GM23338 (cell line): ENCODE measurements at regions not wholly inside any gene's neighbourhood (a gene's known extent, or its start where the extent isn't known, plus 50 kb on each side); places are given as distances from the start of the nearest gene placed in this dataset.

Experiments
- ATAC-seq: fragments of 200-7000 bp; cut with Tn5 transposase; 3 replicates; pipeline ENCODE4 v1.9.1; 2020
- DNase-seq: peaks from one replicate; pipeline ENCODE4 v3.0.0-alpha.2; 2015; ENCODE audit warnings: low spot score
- H2AFZ ChIP-seq: fragments of 200-600 bp; sonication (generic); 2 replicates; pipeline ENCODE4 v1.8.0; 2016; ENCODE audit warnings: antibody characterized with exemption, mild to moderate bottlenecking, moderate library complexity
- H3F3A ChIP-seq: fragments of 200-600 bp; sonication (generic); replicated peaks from 2 replicates; pipeline ENCODE4 v1.8.0; 2017; ENCODE audit warnings: antibody characterized with exemption, mixed run types, low read depth
- H3K27ac ChIP-seq: fragments of 200-600 bp; sonication (generic); 2 replicates; pipeline ENCODE4 v1.6.1; 2016; ENCODE audit warnings: low read depth
- H3K27me3 ChIP-seq: fragments of 200-600 bp; sonication (generic); 2 replicates; pipeline ENCODE4 v1.8.0; 2016; ENCODE audit warnings: mild to moderate bottlenecking, mixed run types, moderate library complexity; ENCODE audit not compliant: insufficient read depth
- H3K36me3 ChIP-seq: fragments of 200-600 bp; sonication (generic); 2 replicates; pipeline ENCODE4 v1.8.0; 2016; ENCODE audit warnings: mild to moderate bottlenecking; ENCODE audit not compliant: insufficient read depth
- H3K4me1 ChIP-seq: fragments of 200-600 bp; sonication (generic); 2 replicates; pipeline ENCODE4 v1.8.0; 2016; ENCODE audit warnings: mild to moderate bottlenecking, moderate library complexity; ENCODE audit not compliant: insufficient read depth
- H3K4me2 ChIP-seq: fragments of 200-600 bp; sonication (generic); 2 replicates; pipeline ENCODE4 v1.7.1; 2017; ENCODE audit warnings: mixed run types
- H3K4me3 ChIP-seq: fragments of 200-600 bp; sonication (generic); 2 replicates; pipeline ENCODE4 v1.6.1; 2016; ENCODE audit warnings: mixed run types
- H3K79me2 ChIP-seq: fragments of 200-600 bp; sonication (generic); replicated peaks from 2 replicates; pipeline ENCODE4 v1.8.0; 2017; ENCODE audit warnings: mild to moderate bottlenecking; ENCODE audit not compliant: insufficient read depth
- H3K9me2 ChIP-seq: fragments of 200-600 bp; sonication (generic); 2 replicates; pipeline ENCODE4 v1.8.0; 2017; ENCODE audit not compliant: insufficient read depth
- H4K20me1 ChIP-seq: fragments of 200-600 bp; sonication (generic); replicated peaks from 2 replicates; pipeline ENCODE4 v1.8.0; 2017; ENCODE audit warnings: mild to moderate bottlenecking; ENCODE audit not compliant: insufficient read depth
- H3K27ac Mint-ChIP-seq: 2 replicates; pipeline ENCODE4 v1.8.0; 2020; ENCODE audit warnings: inconsistent platforms, mild to moderate bottlenecking, moderate library complexity, mixed read lengths
- H3K27me3 Mint-ChIP-seq: 3 replicates; pipeline ENCODE4 v1.8.0; 2022; ENCODE audit warnings: low read depth, mild to moderate bottlenecking, moderate library complexity, mixed read lengths, inconsistent platforms; ENCODE audit not compliant: insufficient read depth, poor library complexity
- H3K36me3 Mint-ChIP-seq: 3 replicates; pipeline ENCODE4 v1.8.0; 2021; ENCODE audit warnings: low read depth, mild to moderate bottlenecking, inconsistent platforms, moderate library complexity, mixed read lengths
- H3K4me1 Mint-ChIP-seq: 3 replicates; pipeline ENCODE4 v1.8.0; 2020; ENCODE audit warnings: mild to moderate bottlenecking, inconsistent platforms, mixed read lengths
- H3K4me3 Mint-ChIP-seq: 3 replicates; pipeline ENCODE4 v1.8.0; 2021; ENCODE audit warnings: moderate library complexity, mild to moderate bottlenecking, inconsistent platforms, mixed read lengths
- H3K9me3 Mint-ChIP-seq: 3 replicates; pipeline ENCODE4 v1.8.0; 2020; ENCODE audit warnings: moderate library complexity, mild to moderate bottlenecking, inconsistent platforms, mixed read lengths
- CREB1 ChIP-seq: fragments of 250-450 bp; sonication (Bioruptor Pico); IDR thresholded peaks from 2 replicates; pipeline ENCODE4 v1.5.0; 2020; ENCODE audit warnings: low read depth, mild to moderate bottlenecking, moderate library complexity
- STAT1 ChIP-seq: IDR thresholded peaks from one replicate; pipeline ENCODE4 v1.6.1; 2016; ENCODE audit warnings: antibody characterized with exemption; ENCODE audit not compliant: unreplicated experiment
- ZNF114 ChIP-seq: fragments of 250-450 bp; sonication (Bioruptor Pico); IDR thresholded peaks from 2 replicates; pipeline ENCODE4 v1.5.0; 2020; ENCODE audit warnings: mild to moderate bottlenecking, moderate library complexity
- ZNF331 ChIP-seq: fragments of 250-450 bp; sonication (Bioruptor Pico); IDR thresholded peaks from 2 replicates; pipeline ENCODE4 v1.5.0; 2020; ENCODE audit warnings: low read depth, mild to moderate bottlenecking, moderate library complexity
- TF ChIP-seq, protein P1 (sequence below): IDR thresholded peaks from 2 replicates; pipeline ENCODE4 v1.6.1; 2016; ENCODE audit warnings: antibody characterized with exemption

DNA sequence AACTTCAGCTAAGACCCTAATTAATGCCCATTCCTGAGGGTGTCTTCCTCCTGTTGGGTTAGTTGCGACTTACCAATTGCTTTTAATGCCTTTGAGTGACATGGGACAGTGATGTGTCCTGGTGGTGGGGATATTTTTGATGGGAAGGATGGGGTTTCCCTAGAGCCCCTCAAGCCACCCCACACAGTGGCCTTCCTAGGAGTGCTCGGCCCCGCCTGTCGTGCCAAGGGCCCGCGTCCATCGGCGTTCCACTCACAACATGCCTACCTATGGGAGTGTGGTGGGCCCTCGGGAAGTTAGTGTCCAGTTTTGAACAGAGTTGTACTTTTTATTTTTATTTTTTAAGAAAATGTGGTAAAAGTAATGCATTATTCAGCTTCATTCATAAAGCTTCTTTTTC is 50.1 kb upstream of the TSPAN2 start:
- ATAC-seq (peak; percentile 24), DNase-seq (no peak)
- Histone ChIP-seq H2AFZ (peak overlapping the region; percentile 81; the same call in 1 of the 2 replicates), H3K4me3 (no peak overlapping the region), H3F3A (no peaks in the 10 kb centered on the region), H3K4me1 (no peaks in the 10 kb centered on the region), H3K27me3 (no peaks in the 10 kb centered on the region), H3K27ac (no peak overlapping the region), H3K9me2 (no peaks in the 10 kb centered on the region), H3K36me3 (no peaks in the 10 kb centered on the region), H3K79me2 (no peaks in the 10 kb centered on the region), H3K4me2 (no peak overlapping the region), H4K20me1 (no peaks in the 10 kb centered on the region)
- no peaks in the 10 kb centered on the region for H3K4me1 Mint-ChIP-seq
- H3K27ac Mint-ChIP-seq, result no peak overlapping the region
- H3K4me3 Mint-ChIP-seq, result no peak overlapping the region
- no peaks in the 10 kb centered on the region for H3K9me3 Mint-ChIP-seq
- H3K27me3 Mint-ChIP-seq, result peaks cover 5% of the 10 kb centered on the region
- TF ChIP-seq ZNF331 (no peak), CREB1 (CRISPR knock-in tag) (no peak), ZNF114 (CRISPR knock-in tag) (no peak), STAT1 (no peak)
- TF ChIP-seq, protein P1, sequence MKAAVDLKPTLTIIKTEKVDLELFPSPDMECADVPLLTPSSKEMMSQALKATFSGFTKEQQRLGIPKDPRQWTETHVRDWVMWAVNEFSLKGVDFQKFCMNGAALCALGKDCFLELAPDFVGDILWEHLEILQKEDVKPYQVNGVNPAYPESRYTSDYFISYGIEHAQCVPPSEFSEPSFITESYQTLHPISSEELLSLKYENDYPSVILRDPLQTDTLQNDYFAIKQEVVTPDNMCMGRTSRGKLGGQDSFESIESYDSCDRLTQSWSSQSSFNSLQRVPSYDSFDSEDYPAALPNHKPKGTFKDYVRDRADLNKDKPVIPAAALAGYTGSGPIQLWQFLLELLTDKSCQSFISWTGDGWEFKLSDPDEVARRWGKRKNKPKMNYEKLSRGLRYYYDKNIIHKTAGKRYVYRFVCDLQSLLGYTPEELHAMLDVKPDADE, result no peak
- H3K36me3 Mint-ChIP-seq, result no peaks in the 10 kb centered on the region
